GM18909 (cell line): ENCODE measurements at regions not wholly inside any gene's neighbourhood (a gene's known extent, or its start where the extent isn't known, plus 50 kb on each side); places are given as distances from the start of the nearest gene placed in this dataset.

ENCODE experiments used
- ATAC-seq: cut with Tn5 transposase; IDR thresholded peaks from one replicate; pipeline ENCODE4 v1.9.1; 2021; ENCODE audit warnings: mild to moderate bottlenecking; ENCODE audit not compliant: unreplicated experiment, poor library complexity

DNA sequence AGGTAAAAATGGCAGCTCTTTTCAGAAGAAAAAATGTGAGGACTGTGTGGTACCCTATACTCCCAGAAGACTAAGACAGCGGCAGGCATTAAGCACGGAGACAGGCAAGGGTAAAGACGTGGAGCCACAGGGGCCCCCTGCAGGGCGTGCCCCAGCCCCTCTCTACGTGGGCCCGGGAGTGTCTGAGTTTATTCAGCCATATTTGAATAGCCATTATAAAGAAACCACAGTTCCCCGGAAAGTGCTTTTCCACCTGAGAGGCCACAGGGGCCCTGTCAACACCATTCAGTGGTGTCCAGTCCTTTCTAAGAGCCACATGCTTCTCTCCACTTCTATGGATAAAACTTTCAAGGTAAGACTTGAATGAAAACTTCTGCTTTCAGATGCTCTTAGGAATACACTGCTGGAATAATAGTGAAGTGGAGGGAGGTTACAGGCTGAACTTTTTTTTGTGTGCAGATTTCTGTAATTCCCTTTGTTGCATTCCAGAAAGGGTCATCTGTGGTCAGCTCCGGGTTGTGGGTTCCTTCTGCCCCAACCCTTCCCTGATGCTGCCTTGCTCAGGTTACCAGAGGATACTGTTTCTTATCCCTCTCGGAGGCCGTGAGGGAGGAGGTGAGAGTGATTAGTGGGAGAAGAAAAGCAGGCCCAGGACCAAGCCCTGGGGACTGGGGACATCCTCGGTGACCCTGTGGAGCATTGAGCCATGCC is 58.4 kb downstream of the SLC25A47 start:
- no peak for ATAC-seq

DNA sequence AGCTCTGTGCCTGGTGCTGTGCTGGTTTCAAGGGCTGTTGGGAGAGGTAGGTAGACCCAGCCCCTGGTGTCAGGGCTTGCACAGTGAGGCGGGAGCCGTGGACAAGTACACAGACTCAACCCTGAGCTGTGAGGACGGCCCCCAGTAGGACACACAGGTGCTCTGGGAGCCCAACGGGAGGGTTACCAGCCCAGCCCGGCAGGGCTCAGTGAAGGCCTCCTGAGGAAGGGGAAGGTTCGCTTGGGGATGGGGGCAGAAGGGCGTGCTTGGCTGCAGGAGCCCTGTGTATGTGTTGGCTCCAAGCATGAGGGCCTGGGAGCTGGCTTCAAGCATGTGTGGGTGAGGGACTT is 58.9 kb downstream of the SLC25A47 start:
- no peak for ATAC-seq

DNA sequence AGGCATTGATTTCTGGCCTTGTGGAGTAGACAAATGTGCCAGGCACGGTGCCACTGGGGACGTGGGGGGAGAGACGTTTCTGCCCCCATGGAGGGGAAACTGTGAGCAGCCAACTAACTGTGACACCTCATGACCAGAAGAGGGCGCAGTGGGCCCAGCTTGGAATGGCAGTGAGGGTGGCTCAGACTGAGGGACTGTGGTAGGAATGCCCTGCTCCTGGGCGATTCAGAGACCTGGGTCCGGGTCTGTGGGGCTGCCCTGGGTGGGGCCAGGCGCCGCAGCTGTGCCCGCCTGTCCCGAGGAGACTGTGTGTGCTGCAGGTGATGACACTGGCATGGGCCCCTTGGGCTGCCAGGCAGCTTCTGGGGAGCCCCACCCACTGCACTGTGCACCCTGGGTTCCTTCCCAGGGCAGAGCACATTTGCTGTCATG is 60.6 kb downstream of the SLC25A47 start:
- ATAC-seq, result peak; percentile 55

- ATAC-seq, result no peak
These were observed 61.1 kb downstream of the SLC25A47 start for GRCh38 chr14:100384277-100384676.

GRCh38 chr14:100384819-100385813 is 62.0 kb downstream of the SLC25A47 start:
- no peak for ATAC-seq

- no peak for ATAC-seq
These were observed 63.0 kb downstream of the SLC25A47 start for GRCh38 chr14:100386121-100386520.

DNA sequence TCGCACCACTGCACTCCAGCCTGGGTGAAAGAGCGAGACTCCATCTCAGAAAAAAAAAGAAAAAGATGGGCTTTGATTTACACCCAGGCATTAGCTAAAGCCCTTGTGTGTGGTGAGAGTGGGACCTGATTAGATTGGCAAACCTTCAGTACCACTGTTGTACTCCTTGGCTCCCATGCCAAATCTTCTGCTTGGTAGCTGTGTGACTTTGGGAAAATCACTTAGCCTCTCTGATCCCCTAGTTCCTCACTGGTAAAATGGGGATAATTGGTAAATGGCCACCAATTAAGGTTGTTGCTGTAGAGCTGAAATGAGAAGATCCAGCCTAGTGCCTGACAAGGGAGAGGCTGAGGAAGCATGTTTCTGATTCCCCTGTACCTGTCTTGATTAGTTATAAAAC is 63.7 kb downstream of the SLC25A47 start:
- ATAC-seq, result no peak

DNA sequence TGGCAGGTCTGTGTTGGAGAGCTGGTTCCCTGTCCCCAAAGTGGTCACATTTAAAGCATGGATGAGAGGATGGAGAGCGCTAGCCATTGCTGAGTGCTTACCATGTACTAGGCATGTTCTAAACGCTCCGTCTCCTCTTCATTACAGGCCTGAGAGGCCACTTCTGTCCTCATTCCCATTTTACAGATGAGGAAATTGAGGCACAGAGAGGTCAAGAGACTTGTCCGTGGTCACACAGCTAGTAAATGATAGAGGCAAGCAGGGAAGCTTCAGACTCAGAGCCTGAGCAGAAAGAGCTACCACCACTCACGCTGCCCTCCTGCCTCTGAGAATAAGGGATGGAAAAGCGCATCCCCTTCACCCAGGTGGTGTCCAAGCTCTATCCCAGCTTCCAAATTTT is 64.3 kb downstream of the SLC25A47 start:
- ATAC-seq, result no peak

DNA sequence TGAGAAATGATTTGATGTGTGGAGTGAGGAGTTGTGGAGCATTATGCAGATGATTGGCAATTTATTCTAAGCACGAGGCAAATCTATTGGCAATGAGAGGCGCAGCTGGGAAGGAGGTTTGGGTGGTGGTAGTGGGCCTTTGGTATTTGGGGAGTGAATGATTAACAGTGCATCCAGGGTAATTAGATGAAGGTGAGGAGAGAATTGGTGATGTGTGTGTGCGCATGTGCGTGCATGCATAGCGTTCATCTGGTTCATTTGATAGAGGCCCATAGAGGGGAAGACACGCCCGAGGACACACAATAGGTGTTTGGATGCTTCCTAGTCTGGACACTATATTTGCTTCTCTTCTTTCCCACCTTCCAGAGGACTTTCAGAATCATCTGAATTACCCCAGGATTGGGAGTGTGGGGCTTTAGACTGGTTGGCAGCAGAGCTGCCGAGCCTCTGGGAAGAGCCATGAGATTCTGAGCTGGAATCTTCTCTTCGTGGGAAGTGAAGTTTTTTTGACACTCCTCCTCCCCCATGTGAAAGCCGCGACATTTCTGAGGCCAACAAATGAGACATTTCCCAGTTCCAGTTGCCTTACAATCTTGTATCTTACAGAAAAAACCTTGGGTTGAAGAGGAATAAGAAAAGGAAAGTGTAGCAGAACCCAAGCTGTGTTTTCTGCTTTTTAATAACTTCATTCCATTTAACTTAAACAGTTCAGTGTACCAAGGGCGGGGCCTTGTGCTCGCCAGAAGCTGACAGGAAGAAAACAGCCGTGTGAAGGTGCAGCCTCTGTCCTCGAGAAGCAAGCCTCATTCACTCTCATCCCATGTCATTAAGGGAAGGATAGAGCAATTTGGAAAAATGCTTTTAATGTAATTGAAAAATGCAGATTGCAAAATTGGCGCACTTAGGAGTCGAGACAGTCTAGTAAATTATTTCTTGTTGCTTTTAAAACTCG is 65.2 kb downstream of the SLC25A47 start:
- no peak for ATAC-seq

- no peak for ATAC-seq
These were observed 66.5 kb downstream of the SLC25A47 start for GRCh38 chr14:100389497-100390104.

GRCh38 chr14:100391173-100391572 is 68.0 kb downstream of the SLC25A47 start:
- no peak for ATAC-seq

DNA sequence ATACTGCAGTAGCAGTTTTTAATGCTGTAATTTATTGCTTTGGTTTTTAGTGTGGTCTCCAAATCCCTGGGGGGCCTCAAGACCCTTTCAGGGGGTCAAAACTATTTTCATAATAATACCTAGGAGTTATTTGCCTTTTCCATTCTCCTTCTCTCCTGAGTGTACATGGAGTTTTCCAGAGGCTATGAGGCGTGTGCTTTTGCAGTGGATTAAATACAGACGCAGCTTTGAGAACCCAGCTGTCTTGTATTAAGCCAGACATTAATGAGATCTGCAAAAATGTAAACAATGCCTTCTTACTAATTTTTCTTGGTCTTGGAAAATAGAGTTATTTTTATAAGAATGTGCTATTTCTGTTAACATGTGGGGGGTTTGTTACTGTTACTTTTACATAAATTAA is 68.6 kb downstream of the SLC25A47 start:
- no peak for ATAC-seq

GRCh38 chr14:100392356-100392755 is 69.2 kb downstream of the SLC25A47 start:
- ATAC-seq, result no peak

GRCh38 chr14:100393362-100393761 is 70.2 kb downstream of the SLC25A47 start:
- no peak for ATAC-seq

DNA sequence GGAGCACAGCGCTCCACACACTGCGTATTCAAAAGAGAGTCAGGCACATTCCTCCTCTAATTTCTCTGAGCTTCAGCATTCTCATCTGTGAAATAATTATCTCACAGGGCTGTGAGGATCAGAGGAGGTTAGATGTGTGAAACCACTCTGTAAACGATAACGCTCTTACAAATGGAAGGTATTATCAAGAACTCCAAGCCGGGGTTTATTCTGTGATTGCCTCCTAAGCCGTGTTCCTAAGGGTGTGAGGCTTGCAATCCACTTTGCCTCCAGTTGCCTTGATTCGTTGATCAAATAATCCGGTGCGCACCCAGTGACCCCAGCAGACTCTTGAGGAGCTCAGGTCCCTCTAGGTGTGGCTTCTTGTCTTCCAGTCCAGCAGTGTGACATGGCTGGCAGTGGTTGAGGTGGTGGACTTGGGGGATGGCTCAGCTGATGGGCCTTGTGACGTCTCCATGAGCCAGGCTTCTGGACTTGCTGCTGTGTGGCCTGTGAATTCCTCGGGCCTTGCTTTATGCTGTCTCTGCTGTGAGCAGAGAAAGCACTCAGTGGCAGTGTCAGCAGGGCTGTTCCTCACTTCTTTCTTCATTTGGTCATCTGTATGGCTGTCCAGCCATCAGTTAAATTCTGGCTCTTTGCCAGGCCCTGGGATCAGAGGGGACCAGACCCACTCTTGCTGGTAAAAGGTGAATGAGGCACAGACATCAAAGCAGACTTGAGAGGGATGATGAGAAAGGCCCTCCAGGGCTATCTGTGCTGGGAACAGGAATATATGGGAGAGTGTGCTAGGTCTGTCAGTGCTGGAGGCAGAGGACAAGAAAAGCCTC is 71.0 kb downstream of the SLC25A47 start:
- ATAC-seq, result no peak

GRCh38 chr14:100394886-100395672 is 71.9 kb downstream of the SLC25A47 start:
- ATAC-seq, result no peak

- no peak for ATAC-seq
These were observed 73.2 kb downstream of the SLC25A47 start for GRCh38 chr14:100396266-100396795.

- no peak for ATAC-seq
These were observed 73.9 kb downstream of the SLC25A47 start for GRCh38 chr14:100397005-100397404.
